BE2C (cell line): ENCODE measurements at regions not wholly inside any gene's neighbourhood (a gene's known extent, or its start where the extent isn't known, plus 50 kb on each side); places are given as distances from the start of the nearest gene placed in this dataset.
"Not testable (repeated sequence)": the region's sequence is repeated elsewhere in the genome, so short reads cannot be mapped to it uniquely, and the experiment has no call there.

Source experiments
- DNase-seq: peaks from one replicate; pipeline ENCODE4 v3.0.0-alpha.2; 2020
- H3K27me3 ChIP-seq: fragments of 250-450 bp; sonication (Bioruptor Pico); 2 replicates; pipeline ENCODE4 v1.5.1; 2020; ENCODE audit warnings: mild to moderate bottlenecking
- H3K36me3 ChIP-seq: fragments of 250-450 bp; sonication (Bioruptor Pico); 2 replicates; pipeline ENCODE4 v1.5.1; 2020; ENCODE audit warnings: mild to moderate bottlenecking
- H3K4me1 ChIP-seq: fragments of 250-450 bp; sonication (Bioruptor Pico); 2 replicates; pipeline ENCODE4 v1.5.1; 2020
- H3K4me3 ChIP-seq: 2 replicates; pipeline ENCODE4 v1.5.1; 2011; ENCODE audit warnings: low read depth, low read length
- H3K9me3 ChIP-seq: fragments of 250-450 bp; sonication (Bioruptor Pico); 2 replicates; pipeline ENCODE4 v1.5.1; 2020

- H3K4me1 ChIP-seq, H3K9me3 ChIP-seq, H3K4me3 ChIP-seq, H3K36me3 ChIP-seq, DNase-seq, H3K27me3 ChIP-seq: not testable (repeated sequence)
These were observed 338.3 kb upstream of the PLGLB2 start for GRCh38 chr2:87409601-87410000.

- H3K27me3 ChIP-seq, DNase-seq, H3K4me3 ChIP-seq, H3K4me1 ChIP-seq, H3K36me3 ChIP-seq, H3K9me3 ChIP-seq: not testable (repeated sequence)
These were observed 337.5 kb upstream of the PLGLB2 start for GRCh38 chr2:87410371-87410770.

DNA sequence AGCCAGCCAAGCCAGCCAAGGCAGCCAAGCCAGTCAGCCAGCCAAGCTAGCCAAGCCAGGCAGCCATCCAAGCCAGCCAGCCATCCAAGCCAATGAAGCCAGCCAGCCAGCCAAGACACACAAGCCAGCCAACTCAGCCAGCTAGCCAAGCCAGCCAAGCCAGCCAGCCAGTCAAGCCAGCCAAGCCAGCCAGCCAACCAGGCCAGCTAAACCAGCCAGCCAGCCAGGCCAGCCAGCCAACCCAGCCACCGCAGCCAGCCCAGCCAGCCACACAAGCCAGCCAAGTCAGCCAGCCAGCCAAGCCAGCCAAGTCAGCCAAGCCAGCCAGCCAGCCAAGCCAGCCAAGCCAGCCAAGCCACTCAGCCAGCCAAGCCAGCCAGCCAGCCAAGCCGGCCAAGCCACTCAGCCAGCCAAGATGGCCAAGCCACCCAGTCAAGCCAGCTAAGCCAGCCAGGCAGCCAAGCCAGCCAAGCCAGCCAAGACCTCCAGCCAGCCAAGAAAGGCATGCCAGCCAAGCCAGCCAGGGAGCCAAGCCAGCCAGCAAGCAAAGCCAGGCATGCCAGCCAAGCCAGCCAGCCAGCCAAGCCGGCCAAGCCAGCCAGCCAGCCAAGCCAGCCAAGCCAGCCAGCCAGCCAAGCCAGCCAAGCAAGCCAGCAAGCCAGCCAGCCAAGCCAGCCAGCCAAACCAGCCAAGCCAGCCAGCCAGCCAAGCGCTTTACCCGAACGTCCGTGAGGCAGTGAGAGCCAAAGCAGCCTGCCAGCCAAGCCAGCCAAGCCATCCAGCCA is 335.7 kb upstream of the PLGLB2 start:
- DNase-seq, H3K4me3 ChIP-seq: not testable (repeated sequence)

GRCh38 chr2:87414331-87414730 is 333.6 kb upstream of the PLGLB2 start:
- not testable (repeated sequence) for H3K36me3 ChIP-seq, H3K4me1 ChIP-seq, H3K27me3 ChIP-seq, DNase-seq, H3K4me3 ChIP-seq, H3K9me3 ChIP-seq

More for the DNA sequence above, 335.7 kb upstream of the PLGLB2 start:
- H3K27me3 ChIP-seq, H3K4me1 ChIP-seq, H3K36me3 ChIP-seq, H3K9me3 ChIP-seq: not testable (repeated sequence)

- H3K9me3 ChIP-seq, DNase-seq: not testable (repeated sequence)
These were observed 332.9 kb upstream of the PLGLB2 start for GRCh38 chr2:87414795-87415570.

GRCh38 chr2:87415586-87416265 is 332.2 kb upstream of the PLGLB2 start:
- H3K27me3 ChIP-seq, H3K9me3 ChIP-seq, H3K36me3 ChIP-seq, DNase-seq, H3K4me1 ChIP-seq, H3K4me3 ChIP-seq: not testable (repeated sequence)

More at GRCh38 chr2:87414795-87415570, 332.9 kb upstream of the PLGLB2 start:
- H3K4me1 ChIP-seq, H3K4me3 ChIP-seq, H3K27me3 ChIP-seq, H3K36me3 ChIP-seq: not testable (repeated sequence)

DNA sequence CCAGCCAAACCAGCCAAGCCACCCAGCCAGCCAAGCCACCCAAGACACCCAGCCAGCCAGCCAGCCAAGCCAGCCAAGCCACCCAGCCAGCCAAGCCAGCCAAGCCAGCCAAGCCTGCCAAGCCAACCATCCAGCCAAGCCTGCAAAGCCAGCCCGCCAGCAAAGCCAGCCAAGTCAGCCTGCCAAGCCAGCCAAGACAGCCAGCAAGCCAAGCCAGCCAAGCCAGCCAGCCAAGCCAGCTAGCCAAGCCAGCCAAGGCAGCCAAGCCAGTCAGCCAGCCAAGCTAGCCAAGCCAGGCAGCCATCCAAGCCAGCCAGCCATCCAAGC is 331.7 kb upstream of the PLGLB2 start:
- H3K36me3 ChIP-seq, H3K4me1 ChIP-seq, H3K27me3 ChIP-seq, H3K9me3 ChIP-seq, H3K4me3 ChIP-seq, DNase-seq: not testable (repeated sequence)

DNA sequence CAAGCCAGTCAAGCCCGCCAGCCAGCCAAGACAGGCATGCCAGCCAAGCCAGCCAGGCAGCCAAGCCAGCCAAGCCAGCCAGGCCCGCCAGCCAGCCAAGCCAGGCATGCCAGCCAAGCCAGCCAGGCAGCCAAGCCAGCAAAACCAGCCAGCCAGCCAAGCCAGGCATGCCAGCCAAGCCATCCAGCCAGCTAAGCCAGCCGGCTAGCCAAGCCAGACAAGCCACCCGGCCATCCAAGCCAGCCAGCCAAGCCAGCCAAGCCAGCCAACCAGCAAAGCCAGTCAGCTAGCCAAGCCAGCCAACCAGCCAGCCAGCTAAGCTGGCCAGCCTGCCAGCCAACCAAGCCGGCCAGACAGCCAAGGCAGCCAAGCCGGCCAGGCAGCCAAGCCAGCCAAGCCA is 330.7 kb upstream of the PLGLB2 start:
- H3K27me3 ChIP-seq, H3K4me3 ChIP-seq, H3K36me3 ChIP-seq, H3K9me3 ChIP-seq, DNase-seq, H3K4me1 ChIP-seq: not testable (repeated sequence)

DNA sequence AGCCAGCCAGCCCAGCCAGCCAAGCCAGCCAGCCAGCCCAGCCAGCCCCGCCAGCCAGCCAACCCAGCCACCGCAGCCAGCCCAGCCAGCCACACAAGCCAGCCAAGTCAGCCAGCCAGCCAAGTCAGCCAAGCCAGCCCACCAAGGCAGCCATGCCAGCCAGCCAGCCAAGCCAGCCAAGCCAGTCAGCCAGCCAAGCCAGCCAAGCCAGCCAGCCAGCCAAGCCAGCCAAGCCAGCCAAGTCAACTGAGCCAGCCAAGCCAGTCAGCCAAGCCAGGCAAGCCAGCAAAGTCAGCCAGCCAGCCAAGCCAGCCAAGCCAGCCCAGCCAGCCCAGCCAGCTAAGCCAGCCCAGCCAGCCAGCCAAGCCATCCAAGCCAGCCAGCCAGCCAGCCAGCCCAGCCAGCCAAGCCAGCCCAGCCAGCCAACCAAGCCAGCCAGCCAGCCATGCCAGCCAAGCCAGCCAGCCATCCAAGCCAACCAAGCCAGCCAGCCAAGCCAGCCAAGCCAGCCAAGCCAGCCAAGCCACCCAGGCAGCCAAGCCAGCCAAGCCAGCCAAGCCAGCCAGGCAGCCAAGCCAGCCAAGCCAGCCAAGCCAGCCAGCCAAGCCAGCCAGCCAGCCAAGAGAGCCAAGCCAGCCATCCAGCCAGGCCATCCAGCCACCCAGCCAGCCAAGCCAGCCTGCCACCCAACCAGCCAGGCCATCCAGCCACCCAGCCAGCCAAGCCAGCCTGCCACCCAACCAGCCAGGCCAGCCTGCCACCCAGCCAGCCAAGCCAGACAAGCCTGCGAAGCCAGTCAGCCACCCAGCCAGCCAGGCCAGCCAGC is 329.9 kb upstream of the PLGLB2 start:
- H3K36me3 ChIP-seq, H3K4me3 ChIP-seq, H3K4me1 ChIP-seq, DNase-seq, H3K9me3 ChIP-seq, H3K27me3 ChIP-seq: not testable (repeated sequence)

- DNase-seq, H3K4me1 ChIP-seq, H3K9me3 ChIP-seq, H3K27me3 ChIP-seq, H3K4me3 ChIP-seq, H3K36me3 ChIP-seq: not testable (repeated sequence)
These were observed 328.8 kb upstream of the PLGLB2 start for GRCh38 chr2:87418823-87419822.

GRCh38 chr2:87419980-87420379 is 327.9 kb upstream of the PLGLB2 start:
- H3K36me3 ChIP-seq, result not testable (repeated sequence)

GRCh38 chr2:87420954-87421353 is 326.9 kb upstream of the PLGLB2 start:
- H3K4me3 ChIP-seq, H3K36me3 ChIP-seq, DNase-seq, H3K9me3 ChIP-seq, H3K4me1 ChIP-seq, H3K27me3 ChIP-seq: not testable (repeated sequence)

More at GRCh38 chr2:87419980-87420379, 327.9 kb upstream of the PLGLB2 start:
- DNase-seq, H3K4me1 ChIP-seq, H3K4me3 ChIP-seq, H3K27me3 ChIP-seq, H3K9me3 ChIP-seq: not testable (repeated sequence)

DNA sequence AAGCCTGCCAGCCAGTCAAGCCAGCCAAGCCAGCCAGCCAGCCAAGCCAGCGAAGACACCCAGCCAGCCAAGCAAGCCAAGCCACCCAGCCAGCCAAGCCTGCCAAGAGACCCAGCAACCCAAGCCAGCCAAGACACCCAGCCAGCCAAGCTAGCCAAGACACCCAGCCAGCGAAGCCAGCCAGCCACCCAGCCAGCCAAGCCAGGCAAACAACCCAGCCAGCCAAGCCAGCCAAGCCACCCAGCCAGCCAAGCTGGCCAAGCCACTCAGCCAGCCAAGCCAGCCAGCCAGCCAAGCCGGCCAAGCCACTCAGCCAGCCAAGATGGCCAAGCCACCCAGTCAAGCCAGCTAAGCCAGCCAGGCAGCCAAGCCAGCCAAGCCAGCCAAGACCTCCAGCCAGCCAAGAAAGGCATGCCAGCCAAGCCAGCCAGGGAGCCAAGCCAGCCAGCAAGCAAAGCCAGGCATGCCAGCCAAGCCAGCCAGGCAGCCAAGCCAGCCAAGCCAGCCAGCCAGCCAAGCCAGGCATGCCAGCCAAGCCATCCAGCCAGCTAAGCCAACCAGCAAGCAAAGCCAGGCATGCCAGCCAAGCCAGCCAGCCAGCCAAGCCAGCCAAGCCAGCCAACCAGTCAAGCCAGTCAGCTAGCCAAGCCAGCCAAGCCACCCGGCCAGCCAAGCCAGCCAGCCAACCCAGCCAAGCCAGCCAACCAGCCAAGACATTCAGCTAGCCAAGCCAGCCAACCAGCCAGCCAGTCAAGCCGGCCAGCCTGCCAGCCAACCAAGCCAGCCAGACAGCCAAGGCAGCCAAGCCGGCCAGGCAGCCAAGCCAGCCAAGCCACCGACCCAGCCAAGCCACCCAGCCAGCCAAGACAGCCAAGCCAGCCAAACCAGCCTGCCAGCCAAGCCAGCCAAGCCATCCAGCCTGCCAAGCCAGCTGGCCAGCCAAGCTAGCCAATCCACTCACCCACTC is 323.8 kb upstream of the PLGLB2 start:
- not testable (repeated sequence) for H3K9me3 ChIP-seq, H3K36me3 ChIP-seq, H3K27me3 ChIP-seq, H3K4me3 ChIP-seq, H3K4me1 ChIP-seq, DNase-seq
